ENCODE measurements at regions not wholly inside any gene's neighbourhood (a gene's known extent, or its start where the extent isn't known, plus 50 kb on each side); places are given as distances from the start of the nearest gene placed in this dataset.

DNA sequence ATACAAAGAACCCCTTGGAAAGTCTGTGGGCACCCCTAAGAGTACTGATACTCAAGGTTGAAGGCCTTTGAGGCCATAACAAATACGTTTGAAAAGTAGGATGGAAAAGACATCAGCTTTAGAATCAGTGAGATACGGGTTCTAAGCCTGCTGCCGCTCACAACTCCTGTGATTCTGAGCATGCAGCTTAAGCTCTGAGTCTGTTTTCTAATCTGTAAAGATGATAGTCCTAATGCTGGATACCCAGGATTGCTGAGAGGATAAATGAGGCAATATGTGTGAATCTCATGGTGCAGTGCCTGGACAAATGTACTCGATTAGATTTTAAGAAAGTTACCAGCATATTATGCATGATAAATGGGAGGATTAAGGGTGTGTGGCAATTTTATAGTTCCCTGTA is 321.0 kb upstream of the HSF2 start:
- TF ChIP-seq, protein P1, sequence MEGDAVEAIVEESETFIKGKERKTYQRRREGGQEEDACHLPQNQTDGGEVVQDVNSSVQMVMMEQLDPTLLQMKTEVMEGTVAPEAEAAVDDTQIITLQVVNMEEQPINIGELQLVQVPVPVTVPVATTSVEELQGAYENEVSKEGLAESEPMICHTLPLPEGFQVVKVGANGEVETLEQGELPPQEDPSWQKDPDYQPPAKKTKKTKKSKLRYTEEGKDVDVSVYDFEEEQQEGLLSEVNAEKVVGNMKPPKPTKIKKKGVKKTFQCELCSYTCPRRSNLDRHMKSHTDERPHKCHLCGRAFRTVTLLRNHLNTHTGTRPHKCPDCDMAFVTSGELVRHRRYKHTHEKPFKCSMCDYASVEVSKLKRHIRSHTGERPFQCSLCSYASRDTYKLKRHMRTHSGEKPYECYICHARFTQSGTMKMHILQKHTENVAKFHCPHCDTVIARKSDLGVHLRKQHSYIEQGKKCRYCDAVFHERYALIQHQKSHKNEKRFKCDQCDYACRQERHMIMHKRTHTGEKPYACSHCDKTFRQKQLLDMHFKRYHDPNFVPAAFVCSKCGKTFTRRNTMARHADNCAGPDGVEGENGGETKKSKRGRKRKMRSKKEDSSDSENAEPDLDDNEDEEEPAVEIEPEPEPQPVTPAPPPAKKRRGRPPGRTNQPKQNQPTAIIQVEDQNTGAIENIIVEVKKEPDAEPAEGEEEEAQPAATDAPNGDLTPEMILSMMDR (IDR thresholded peaks at IDR 0.05) = no peak
- TF ChIP-seq POLR2A (IDR thresholded peaks at IDR 0.05) (no peak), EP300 (IDR thresholded peaks at IDR 0.05) (no peak), POLR2AphosphoS5 (IDR thresholded peaks at IDR 0.05) (no peak)

Data from stomach (tissue), 4 donors.